Heart left ventricle (tissue), 16 donors: ENCODE measurements at regions not wholly inside any gene's neighbourhood (a gene's known extent, or its start where the extent isn't known, plus 50 kb on each side); places are given as distances from the start of the nearest gene placed in this dataset.
"Not testable (repeated sequence)": the region's sequence is repeated elsewhere in the genome, so short reads cannot be mapped to it uniquely, and the experiment has no call there.

Source experiments
- ATAC-seq, 4 donors: fragments of 200-7000 bp; cut with Tn5 transposase; one replicate each; pipeline ENCODE4 v1.9.1; 2020 to 2022; ENCODE audit warnings: moderate library complexity in 4 of 4, mild to moderate bottlenecking in 3 of 4, moderate number of reproducible peaks in 1 of 4
- DNase-seq, 5 donors: peaks; one replicate each; pipeline ENCODE4 v3.0.0-alpha.2; 2020
- H3K27ac ChIP-seq, 12 donors: fragments of 200-600 bp; sonication (generic) in 4 of 12; one replicate each; pipeline versions ENCODE4 v1.5.0 to v1.8.0; 2016 to 2022; ENCODE audit warnings: mild to moderate bottlenecking in 2 of 12
- H3K27me3 ChIP-seq, 9 donors: fragments of 200-600 bp; sonication (generic) in 2 of 9; one replicate each; pipeline versions ENCODE4 v1.5.1 to v1.8.0; 2016 to 2022; ENCODE audit warnings: mild to moderate bottlenecking in 3 of 9
- H3K36me3 ChIP-seq, 9 donors: fragments of 200-600 bp; sonication (generic) in 2 of 9; one replicate each; pipeline versions ENCODE4 v1.5.0 to v1.8.0; 2018 to 2022; ENCODE audit warnings: mild to moderate bottlenecking in 2 of 9
- H3K4me1 ChIP-seq, 12 donors: fragments of 200-600 bp; sonication (generic) in 4 of 12; one replicate each; pipeline versions ENCODE4 v1.5.0 to v1.8.0; 2016 to 2022; ENCODE audit warnings: mild to moderate bottlenecking in 3 of 12
- H3K4me3 ChIP-seq, 12 donors: fragments of 200-600 bp; sonication (generic) in 4 of 12; one replicate each; pipeline versions ENCODE4 v1.5.0 to v1.8.0; 2017 to 2022; ENCODE audit warnings: mild to moderate bottlenecking in 9 of 12, moderate library complexity in 4 of 12
- H3K9me3 ChIP-seq, 12 donors: fragments of 200-600 bp; sonication (generic) in 4 of 12; one replicate each; pipeline versions ENCODE4 v1.5.0 to v1.8.0; 2016 to 2022; ENCODE audit warnings: mild to moderate bottlenecking in 1 of 12
- POLR2A ChIP-seq, 2 donors: fragments of 450-650 bp; IDR thresholded peaks; one replicate each; pipeline ENCODE4 v1.6.1; 2017; ENCODE audit warnings: antibody characterized with exemption in 2 of 2, mild to moderate bottlenecking in 2 of 2, moderate library complexity in 2 of 2
- WGBS, 4 donors: extraction: QIAGEN DNeasy Blood & Tissue Kit in 2 of 4; methylation state at CpG; one replicate each; pipeline versions ENCODE4 v1.1.5 to v1.1.7; 2013 to 2018; 5-methylcytosine and 5-hydroxymethylcytosine counted together
- intact Hi-C, 10 donors: fragments of 100-400 bp; cut with DNase I; formaldehyde crosslinking; loops; one replicate each; pipeline versions ENCODE4 v1.11.1 to v1.14.2; 2022
- TF ChIP-seq, protein P1 (sequence below), 12 donors: fragments of 200-600 bp; sonication (generic) in 4 of 12; IDR thresholded peaks; one replicate each; pipeline versions ENCODE4 v1.5.0 to v1.8.0; 2018 to 2022; ENCODE audit warnings: antibody characterized with exemption in 12 of 12, mild to moderate bottlenecking in 5 of 12
- donor health status: ischemic (EF 13 %, LVEDD 7.1; RV severe dilation, severe dysfunction).
- donor health status: healthy with polysubstance abuse.
- donor health status: DM: no; HTN: yes; CAD: no.
- donor health status: DM: no; HTN: no; CAD: no.
- donor health status: ischemic (EF 25% LVEDD 6.9; RV normal size, moderate dysfunction).
- donor health status: ischemic (EF 25% LVEDD 5.7; RV mildly dilated, moderate dysfunction).
- donor health status: healthy.
- donor health status: DM: yes; HTN: yes; CAD: no.
- donor health status: ischemic (EF 35%, LVEDD 5.7; RV mildly dilated, moderate dysfunction).
- donor health status: nonischemic (EF 11% LVEDD 7.7; RV severe dilation, severe dysfunction).
- donor health status: DM: yes; HTN: yes; CAD: no.
- donor health status: PGD.
- donor health status: ischemic (EF 29% LVEDD 5.4; RV normal size, mild dysfunction).
- donor health status: nonischemic (EF 23%, LVEDD 6.1; RV moderate dilation, normal function).

DNA sequence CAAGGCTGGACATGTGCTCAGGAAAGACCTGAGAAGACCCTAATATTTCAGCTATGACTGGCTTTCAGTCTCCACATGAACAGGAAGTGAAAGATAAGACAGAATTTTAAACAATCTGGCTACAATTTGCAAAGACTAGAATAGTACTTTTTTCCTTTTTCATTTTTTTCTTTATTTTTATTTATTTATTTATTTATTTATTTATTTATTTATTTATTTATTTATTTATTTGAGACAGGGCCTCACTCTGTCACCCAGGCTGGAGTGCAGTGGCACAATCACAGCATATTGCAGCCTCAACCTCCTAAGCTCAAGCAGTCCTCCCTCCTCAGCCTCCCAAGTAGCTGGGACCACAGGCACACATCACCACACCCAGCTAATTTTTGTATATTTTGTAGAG lies 61.1 kb upstream of the PHF6 start:
- H3K27me3 ChIP-seq, H3K36me3 ChIP-seq, H3K27ac ChIP-seq, intact Hi-C loops, ATAC-seq, H3K4me1 ChIP-seq, H3K4me3 ChIP-seq, DNase-seq: not testable (repeated sequence)
- peaks cover 0 to 22% (median 4%) of the 10 kb centered on the region in 12 donors for H3K9me3 ChIP-seq

DNA sequence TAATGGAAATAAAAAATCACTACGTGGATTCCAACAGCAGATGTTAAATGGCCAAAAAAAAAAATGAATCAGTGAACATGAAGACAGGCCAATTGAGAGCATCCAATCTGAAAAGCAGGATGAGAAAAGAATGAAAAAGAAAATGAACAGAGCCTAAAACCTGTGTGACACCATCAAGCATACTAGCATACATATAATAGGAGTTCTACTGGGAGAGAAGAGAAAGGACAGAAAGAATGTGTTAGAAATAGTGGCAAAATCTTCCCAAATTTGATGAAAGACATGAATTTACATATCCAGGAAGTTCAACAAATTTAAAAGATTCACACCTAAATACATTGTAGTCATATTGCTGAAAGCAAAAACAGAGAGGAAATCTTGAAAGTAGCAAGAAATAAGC lies 59.7 kb upstream of the PHF6 start:
- no peaks in the 10 kb centered on the region for H3K27me3 ChIP-seq
- intact Hi-C loops: no loop called here
- no peaks in the 10 kb centered on the region for H3K4me1 ChIP-seq
- no peaks in the 10 kb centered on the region for H3K36me3 ChIP-seq
- DNase-seq (no peak), ATAC-seq (no peak)
- TF ChIP-seq, protein P1, sequence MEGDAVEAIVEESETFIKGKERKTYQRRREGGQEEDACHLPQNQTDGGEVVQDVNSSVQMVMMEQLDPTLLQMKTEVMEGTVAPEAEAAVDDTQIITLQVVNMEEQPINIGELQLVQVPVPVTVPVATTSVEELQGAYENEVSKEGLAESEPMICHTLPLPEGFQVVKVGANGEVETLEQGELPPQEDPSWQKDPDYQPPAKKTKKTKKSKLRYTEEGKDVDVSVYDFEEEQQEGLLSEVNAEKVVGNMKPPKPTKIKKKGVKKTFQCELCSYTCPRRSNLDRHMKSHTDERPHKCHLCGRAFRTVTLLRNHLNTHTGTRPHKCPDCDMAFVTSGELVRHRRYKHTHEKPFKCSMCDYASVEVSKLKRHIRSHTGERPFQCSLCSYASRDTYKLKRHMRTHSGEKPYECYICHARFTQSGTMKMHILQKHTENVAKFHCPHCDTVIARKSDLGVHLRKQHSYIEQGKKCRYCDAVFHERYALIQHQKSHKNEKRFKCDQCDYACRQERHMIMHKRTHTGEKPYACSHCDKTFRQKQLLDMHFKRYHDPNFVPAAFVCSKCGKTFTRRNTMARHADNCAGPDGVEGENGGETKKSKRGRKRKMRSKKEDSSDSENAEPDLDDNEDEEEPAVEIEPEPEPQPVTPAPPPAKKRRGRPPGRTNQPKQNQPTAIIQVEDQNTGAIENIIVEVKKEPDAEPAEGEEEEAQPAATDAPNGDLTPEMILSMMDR (IDR thresholded peaks at IDR 0.05): no peak
- no peak for TF ChIP-seq POLR2A (IDR thresholded peaks at IDR 0.05)
- no peak overlapping the region for H3K27ac ChIP-seq
- no peak overlapping the region for H3K4me3 ChIP-seq
- WGBS, 4 donors: 72 to 91% (median 82%) methylated on average over 1 of the region's 1 CpG
- H3K9me3 ChIP-seq: peaks cover 0 to 22% (median 4%) of the 10 kb centered on the region in 12 donors

DNA sequence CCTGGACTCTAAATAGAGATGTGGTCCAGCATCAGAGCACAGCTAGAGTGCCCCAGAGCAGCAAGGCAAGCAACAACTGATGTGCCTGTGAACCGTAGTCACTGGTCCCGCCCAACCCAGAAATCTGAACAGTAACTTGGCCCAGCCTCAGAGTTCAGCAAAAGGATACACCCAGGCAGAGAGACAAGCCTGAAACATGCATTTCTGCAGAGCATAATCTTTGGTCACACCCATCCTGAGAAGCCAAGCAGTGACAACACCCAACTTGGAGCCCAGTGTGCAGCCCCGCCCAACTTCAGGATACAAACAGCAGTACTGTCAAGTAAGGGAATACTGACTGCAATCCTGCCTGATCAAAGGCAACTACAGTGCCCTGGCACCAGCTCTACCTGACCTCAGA lies 57.2 kb upstream of the PHF6 start:
- TF ChIP-seq, protein P1 (IDR thresholded peaks at IDR 0.05): no peak
- TF ChIP-seq POLR2A (IDR thresholded peaks at IDR 0.05): no peak
- intact Hi-C loops: no loop called here
- Histone ChIP-seq H3K27me3 (no peaks in the 10 kb centered on the region), H3K36me3 (no peaks in the 10 kb centered on the region), H3K9me3 (peaks cover 0 to 22% (median 4%) of the 10 kb centered on the region in 12 donors), H3K4me3 (no peak overlapping the region), H3K27ac (no peak overlapping the region), H3K4me1 (no peaks in the 10 kb centered on the region)
- ATAC-seq (no peak), DNase-seq (peak in 1 of 5 donors; percentile 23)
- WGBS, 4 donors: 67 to 86% (median 80%) methylated on average over 2 to 3 of the region's 3 CpGs
